HG02938 (cell line): ENCODE measurements at regions not wholly inside any gene's neighbourhood (a gene's known extent, or its start where the extent isn't known, plus 50 kb on each side); places are given as distances from the start of the nearest gene placed in this dataset.

Experiments used
- ATAC-seq: cut with Tn5 transposase; IDR thresholded peaks from one replicate; pipeline ENCODE4 v1.9.1; 2021; ENCODE audit warnings: mild to moderate bottlenecking, moderate library complexity; ENCODE audit not compliant: unreplicated experiment

DNA sequence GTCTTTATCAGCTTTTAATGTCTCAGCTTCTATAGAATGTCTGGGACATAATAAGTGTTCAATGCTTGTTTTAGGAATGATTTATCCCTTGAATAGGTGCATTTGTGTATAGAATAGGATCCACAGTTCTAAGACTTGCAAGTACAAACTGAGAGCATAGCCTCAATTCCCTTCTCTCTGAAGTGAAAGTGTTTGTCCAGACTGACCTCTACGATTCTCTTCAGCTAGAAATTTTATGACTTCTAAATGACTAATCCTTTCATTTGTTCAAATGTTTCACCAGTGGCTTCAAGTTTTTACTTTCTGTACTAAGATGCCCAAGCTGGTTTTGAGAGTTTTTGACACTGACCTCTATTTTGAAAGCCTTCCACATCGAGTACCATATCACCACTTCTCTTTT is 608.2 kb upstream of the ADGRL4 start:
- ATAC-seq: peak; percentile 47

DNA sequence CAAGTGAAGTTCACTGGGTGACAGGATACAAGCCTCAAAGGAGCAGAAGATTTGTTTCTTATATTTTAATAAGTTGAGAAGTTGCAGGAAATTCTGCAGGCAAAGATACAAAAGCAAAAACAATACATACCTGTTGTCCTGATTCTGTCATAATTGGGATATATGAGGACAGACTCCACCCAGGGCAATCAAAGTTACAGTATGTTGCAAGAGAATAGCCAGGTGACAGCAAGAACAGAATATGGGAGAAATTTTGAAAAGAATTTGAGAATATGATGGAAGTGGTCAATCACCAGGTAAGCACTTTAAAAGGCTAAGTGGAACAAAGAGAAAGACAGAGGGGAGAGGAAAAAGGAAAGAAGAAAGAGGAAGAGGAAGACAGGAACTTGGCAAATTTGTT is 607.6 kb upstream of the ADGRL4 start:
- no peak for ATAC-seq

DNA sequence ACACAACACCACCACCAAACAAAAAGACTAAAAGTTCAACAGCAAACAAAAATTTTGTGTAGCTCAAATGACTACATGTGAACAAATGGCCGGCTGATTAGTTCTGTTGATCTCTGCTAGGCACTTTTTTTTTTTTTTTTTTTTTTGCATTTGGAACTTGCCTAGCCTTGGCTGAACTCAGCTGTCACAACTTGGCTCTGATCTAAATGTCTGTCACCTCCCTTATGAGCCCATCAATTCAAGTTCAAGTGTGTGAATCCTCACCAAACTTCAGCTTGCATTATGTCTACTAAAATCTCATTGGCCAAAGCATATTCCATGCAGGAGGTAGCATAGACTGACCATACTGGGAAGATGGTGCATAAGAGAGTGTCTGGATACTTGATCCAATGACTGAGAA is 606.5 kb upstream of the ADGRL4 start:
- ATAC-seq: no peak

DNA sequence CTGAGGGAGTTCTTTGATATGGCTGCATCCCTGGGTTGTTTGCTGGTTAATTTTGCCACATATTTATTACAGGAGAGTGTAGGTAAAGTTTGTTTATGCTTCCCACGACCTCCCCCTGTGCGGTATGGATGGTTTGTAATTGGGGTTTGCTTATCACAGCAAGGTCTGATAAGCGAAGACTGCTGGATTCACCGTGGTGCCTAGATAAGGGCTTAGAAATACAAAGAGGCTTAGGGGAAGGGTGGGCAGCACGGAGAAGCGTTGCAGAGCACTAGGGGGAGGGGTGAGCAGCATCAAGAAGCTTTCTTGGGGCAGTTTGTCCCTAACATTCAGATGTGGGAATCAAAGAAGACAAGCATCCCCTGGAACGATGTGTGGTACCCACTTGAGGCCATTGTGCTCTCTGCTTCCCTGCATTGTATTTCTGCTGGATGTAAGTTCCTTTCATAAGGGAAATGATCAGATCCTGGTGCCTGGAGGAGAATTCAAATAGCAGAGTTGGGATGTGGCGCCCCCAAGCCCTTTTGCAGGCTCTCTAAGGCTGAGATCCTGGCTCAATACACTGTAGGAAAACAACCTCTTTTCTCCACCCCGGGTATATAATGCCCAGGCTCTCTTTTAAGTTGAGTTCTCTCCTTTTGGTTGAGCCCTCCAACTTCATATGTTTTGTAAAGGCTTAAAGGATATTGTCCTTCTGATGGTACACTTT is 598.1 kb upstream of the ADGRL4 start:
- ATAC-seq: no peak

DNA sequence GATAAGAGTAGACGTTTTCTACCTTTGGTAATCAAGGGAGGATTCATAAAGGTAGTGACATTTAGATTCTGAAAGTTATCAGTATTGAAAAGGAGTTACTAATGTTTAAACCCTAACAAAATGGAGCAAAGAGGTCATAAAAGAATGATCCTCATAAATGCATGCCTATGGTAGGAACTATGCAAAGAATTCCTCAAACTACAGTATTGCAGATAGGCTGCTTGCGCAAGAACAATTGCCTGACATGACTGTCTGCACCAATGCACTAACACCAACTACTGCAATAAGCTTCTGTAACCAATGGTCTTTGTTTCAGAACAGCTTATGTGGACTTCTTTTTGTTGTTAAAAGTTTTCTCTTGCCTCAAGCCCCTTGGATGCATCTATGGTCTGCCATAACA is 597.3 kb upstream of the ADGRL4 start:
- no peak for ATAC-seq

DNA sequence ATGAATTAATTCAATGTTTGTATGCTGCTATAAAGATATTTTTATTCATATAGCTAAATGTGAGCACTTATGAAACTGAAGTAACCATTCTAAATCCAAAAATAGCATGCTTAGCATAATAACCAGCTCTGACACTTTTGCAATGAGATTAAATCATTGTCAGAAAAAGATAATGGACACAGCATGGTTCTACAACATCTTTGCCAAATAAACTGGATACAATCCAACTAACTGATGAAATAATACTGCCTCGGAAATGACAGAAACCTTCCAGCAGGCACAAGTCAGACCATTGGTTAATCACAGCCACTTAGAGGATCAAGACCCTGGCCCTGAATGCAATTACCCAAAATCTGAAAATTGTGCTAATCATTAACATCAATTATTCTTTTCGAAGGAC is 592.7 kb upstream of the ADGRL4 start:
- ATAC-seq: no peak

DNA sequence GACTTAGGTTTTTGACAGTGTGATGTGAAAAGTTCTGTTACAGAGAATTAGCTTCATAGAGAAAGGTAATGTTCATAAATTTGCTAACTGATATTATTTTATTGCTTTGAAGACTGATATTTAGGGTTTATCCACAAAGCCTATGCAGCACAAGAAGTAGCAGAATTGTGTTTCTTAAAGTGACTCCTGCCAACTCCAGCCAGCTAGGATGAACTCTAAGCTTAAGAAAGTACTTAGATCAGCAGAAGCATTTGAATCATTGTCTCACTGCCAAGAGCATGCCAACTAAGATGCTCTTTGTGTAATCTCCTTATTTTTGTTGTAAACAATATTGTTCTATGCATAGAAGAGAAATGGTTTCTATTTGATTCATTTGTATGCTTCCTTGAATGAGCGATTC is 589.4 kb upstream of the ADGRL4 start:
- no peak for ATAC-seq

DNA sequence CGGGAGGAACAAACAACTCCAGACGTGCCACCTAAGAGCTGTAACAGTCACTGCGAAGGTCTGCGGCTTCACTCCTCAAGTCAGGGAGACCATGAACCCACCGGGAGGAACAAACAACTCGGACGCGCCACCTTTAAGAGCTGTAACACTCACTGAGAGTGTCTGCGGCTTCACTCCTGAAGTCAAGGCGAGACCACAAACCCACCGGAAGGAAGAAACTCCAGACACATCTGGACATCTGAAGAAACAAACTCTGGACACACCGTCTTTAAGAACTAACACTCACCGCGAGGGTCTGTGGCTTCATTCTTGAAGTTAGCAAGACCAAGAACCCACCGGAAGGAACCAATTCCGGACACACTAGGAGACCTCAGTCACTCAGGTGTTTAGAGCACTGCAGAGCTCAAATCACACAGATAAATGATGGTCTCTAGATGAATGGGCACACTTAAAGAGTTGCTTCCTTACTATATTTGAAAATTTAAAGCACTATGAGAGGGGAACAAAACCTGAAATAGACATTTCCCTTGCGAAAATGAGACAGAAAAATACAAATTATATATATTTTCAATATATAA is 587.7 kb upstream of the ADGRL4 start:
- ATAC-seq: no peak

DNA sequence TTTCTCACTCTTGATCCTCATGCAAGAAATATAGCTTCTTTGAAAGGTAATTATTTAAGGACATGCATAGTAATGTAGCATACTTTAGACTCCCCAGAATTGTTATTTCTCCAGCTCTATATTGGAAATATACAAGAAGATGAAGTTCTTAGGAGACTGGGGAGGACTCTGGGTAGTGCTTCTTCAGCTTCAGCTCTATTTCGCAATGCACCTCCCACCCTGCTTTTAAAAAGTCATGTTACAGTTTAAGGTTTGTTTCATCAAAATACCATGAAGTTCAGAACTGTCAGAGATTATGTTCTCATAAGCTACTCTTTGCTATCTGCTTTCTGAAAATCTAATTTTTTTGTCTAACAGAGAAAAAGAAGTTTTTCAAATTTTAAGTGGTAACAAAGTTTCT is 586.2 kb upstream of the ADGRL4 start:
- no peak for ATAC-seq

DNA sequence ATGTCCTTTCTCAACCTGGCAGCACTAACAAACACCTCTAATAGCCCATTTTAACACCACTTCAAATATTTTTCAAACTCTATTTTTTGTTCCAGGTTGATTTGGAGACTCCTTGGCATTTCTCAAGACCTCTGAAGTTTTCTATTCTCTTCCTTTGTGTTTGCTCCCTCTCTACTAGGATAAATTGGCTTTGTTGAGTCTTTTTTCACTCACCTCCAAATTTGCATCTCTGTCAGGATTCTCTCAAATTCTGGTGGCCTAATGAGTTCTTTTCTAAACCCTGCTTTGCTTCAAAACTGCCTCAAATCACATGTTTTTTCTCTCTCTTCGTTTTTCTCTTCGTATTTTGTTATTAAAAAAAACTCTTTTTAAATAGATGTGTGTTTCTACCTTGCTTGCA is 582.2 kb upstream of the ADGRL4 start:
- no peak for ATAC-seq

DNA sequence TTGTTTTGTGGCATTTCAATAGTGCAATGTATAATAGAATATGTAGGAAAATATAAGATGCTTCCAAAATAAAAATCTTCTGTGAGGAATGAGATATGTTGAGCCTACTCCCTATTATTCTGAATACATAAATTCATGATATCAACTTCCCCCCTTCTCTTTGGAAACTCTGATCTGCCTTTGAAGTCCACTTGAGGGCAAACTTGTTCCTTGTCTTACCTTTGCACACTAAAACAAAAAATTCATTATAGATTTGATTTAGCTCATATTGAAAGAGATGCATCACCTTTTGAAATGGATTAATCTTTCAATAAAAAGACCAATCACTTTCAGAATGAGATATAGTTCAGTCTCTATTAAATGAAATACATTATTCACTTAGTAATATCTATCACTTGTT is 580.7 kb upstream of the ADGRL4 start:
- ATAC-seq: no peak

DNA sequence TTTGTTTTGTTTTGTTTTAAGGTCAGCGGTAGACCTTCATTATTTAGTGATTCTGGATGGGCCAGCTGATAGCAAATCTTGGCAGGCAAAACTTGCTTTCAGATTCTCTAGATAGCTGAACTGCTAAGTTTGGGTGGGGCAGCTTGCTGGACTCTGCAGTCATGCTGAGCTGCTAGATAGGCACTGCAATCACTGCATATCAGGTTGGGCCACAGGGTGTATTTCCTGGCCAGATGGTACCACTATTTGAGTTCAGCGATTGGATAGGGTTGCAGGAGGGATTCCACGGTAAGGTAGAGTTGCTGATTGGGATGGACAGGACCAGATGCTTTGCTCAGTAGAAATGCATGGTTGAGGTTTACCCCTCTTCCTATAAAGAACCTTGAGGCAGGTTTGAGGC is 579.3 kb upstream of the ADGRL4 start:
- ATAC-seq: no peak

DNA sequence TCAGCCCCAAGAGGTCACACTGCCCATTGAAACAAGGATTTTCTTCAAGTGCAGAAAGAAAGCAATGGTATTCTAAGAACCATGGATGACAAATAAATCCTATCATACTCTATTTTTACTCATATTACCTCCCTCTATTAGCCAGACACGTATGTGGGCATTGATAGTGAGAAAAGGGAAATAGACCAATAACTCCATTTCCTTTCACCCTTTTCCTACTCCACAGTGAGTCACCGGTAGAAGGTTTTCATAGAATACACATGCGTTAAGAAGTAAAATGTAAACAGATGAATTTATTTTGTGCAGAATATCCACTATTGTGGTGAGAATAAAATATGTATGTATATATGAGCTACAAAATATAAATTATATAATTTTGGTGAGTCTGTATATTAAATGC is 568.9 kb upstream of the ADGRL4 start:
- ATAC-seq: no peak

DNA sequence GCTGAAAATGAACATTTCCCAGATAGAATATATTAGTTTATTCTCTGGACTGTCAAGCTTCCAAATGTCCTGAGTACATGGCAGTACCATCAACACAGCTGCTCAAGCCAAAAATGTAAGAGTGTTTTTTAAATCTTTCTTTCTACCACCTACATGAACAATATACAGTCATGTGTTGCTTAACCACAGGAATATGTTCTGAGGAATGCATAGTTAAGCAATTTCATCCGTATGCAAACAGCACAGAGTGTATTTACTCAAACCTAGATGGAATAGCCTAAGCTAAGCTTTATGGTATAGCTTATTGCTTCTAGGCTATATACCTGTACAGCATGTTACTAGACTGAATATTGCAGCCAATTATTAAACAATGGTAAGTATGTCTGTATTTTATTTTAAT is 561.9 kb upstream of the ADGRL4 start:
- ATAC-seq: no peak

DNA sequence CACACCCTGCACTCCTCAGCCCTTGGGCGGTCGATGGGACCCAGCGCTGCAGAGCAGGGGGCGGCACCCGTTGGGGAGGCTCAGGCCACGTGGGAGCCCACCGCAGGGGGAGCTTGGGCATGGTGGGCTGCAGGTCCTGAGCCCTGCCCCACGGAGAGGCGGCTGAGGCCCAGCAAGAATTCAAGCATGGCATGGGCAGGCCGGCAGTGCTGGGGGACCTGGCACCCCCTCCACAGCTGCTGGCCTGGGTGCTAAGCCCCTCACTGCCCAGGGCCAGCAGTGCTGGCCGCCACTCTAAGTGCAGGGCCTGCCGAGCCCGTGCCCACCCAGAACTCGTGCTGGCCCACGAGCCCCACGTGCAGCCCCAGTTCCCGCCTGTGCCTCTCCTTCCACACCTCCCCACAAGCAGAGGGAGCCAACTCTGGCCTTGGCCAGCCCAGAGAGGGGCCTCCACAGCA is 555.0 kb upstream of the ADGRL4 start:
- no peak for ATAC-seq

DNA sequence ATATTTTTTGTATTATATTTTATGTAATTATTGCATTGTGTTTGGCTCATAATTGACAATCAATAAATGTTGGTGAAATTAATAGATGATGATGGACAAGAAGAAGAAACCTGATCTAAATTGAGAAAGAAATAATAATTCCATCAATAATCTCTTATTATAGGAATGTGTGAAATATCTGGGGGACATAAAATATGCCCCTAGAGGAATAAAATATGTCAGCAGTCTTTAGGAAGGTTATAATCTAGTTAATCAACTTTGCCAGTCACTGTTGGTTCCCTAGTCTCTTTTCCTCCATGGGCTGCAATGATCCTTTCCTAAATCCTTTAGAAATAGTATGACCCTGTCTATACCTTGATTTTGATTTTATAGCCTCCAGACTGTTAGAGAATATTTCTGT is 549.7 kb upstream of the ADGRL4 start:
- ATAC-seq: no peak

DNA sequence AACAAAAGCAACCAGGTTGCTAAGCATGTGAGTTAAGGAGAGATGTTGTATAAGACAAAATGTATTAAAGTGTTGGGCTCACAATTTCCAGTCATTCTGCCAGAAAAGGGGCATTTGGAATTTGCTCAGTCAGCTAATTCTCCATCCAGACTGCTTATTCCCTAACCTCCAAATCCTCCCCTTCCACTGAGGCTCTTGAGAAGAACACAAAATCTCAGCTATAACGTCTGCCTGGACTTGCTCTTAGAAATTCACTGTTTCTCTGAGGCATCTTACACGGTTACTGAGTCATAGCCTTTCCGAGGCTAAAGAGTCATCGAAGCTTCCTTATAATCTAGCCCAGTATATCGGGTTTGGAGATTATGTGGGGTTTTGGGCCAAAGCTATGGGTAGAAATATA is 548.2 kb upstream of the ADGRL4 start:
- ATAC-seq: no peak

DNA sequence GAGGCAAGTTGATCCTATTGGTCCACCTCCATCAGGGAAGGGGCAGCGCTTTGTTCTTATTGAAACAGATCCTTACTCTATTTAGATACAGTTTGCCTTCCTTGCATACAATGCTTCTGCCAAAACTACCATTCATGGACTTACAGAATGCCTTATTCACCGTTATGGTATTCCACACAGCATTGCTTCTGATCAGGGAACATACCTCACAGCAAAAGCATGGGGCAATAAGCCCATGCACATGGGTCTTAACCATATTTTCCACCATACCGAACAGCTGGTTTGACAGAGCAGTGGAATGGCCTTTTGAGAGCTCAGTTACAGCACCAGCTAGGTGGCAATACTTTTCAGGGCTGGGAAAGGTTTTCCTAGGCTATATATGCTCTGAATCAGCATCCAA is 544.8 kb upstream of the ADGRL4 start:
- ATAC-seq: no peak

DNA sequence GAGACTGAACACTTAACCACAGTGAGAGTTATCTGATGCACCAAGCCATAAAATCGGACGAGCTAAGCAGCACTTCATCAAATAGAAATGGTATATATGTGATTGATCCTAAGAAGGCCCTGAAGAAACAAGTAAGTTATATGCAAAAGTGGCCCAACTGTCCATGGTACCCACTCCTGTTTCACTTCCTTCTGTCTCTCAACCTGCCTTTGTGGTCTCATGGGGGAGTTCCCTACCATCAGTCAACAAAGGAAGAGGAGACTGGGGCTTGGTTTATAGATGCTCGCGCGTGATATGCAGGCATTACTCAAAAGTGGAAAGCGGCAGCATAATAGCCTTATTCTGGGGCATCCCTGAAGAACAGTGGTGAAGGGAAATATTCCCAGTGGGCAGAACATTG is 543.9 kb upstream of the ADGRL4 start:
- ATAC-seq: no peak

DNA sequence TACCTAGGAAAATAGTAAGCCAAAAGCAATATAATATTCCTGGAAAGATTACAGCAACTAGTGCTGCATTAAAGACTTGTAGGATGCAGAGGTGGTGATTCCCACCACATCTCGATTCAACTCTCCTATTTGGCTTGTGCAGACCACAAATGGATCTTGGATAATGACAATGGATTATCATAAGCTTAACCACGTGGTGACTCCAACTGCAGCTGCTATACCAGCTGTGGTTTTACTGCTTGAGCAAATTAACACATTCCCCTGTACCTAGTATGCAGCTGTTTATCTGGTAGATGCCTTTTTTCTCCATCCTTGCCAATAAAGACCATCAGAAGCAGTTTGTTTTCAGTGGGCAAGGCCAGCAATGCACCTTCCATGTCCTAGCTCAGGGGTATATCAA is 542.7 kb upstream of the ADGRL4 start:
- no peak for ATAC-seq

DNA sequence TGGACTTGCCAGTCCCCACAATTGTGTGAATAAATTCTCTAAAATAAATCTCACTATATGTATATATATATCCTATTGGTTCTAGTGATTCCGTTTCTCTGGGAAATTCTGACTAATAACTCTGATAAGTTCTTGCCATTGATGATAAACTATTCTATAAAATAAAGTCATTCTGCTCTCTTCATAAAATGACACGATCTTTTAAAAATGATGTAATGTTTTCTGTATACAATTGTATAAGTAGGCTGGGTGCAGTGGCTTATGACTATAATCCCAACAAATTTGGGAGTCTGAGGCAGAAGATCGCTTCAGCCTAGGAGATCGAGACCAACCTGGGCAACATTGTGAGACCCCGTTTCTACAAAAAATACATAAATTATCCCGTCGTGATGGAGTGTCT is 541.0 kb upstream of the ADGRL4 start:
- no peak for ATAC-seq

DNA sequence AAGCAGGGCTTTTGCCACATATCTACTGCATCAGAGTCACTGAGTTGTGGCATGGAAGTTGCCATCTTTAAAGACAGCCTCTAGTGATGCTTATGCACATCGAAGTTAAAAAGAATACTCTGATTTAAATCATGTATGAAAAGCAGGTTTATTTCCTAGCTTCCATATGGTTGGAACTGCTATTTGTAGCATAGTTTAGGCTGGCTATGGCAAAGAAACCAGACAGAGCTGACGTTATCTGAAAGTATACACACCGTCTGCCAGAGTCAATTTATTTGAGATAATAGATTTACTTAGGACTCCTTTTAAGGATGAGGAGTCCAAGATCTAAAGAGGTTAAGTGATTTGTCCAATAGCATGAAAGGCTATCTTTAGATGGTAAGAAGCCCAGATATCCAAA is 536.9 kb upstream of the ADGRL4 start:
- no peak for ATAC-seq

DNA sequence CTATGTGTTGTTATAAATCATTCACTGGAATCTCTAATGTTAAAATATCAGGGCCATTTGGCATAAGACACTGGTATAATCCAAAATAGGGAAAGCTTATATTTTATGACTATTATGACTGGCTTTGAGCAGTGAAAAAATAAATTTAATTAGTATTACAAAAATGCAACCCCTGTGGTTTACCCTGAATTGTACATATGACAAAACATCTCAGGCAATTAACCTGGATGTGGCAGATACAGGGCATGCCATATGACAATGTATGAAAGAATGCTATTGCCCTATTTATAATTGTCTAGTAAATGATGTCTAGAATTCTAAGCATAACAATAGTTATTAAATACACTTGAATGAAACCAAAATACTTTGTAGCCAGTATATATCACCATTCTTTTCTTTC is 532.5 kb upstream of the ADGRL4 start:
- no peak for ATAC-seq
